ENCODE measurements at regions not wholly inside any gene's neighbourhood (a gene's known extent, or its start where the extent isn't known, plus 50 kb on each side); places are given as distances from the start of the nearest gene placed in this dataset.

GRCh38 chr4:144355811-144356757 lies 215.6 kb upstream of the GYPA start:
- Histone ChIP-seq H3K4me1 (ENCODE audit: insufficient read depth, low read length) (peaks cover 2% of the 10 kb centered on the region), H4K20me1 (ENCODE audit: control insufficient read depth, insufficient read depth, insufficient read length) (no peaks in the 10 kb centered on the region), H4K91ac (ENCODE audit: insufficient read length, low read depth, low read length) (no peak overlapping the region), H3K56ac (ENCODE audit: insufficient read length, low read depth, low read length) (no peak overlapping the region), H4K8ac (replicated peaks; ENCODE audit: insufficient read length, low read depth, low read length) (no peak overlapping the region), H2BK120ac (ENCODE audit: low read depth, low read length, poor library complexity, severe bottlenecking) (peak overlapping the region; percentile 70), H3K14ac (ENCODE audit: insufficient read depth, low read length) (peak overlapping the region; percentile 55; the same call in 1 of the 2 replicates), H3K4me2 (ENCODE audit: insufficient read depth, insufficient read length, low read length) (peak overlapping the region; percentile 77), H3K79me1 (ENCODE audit: insufficient read depth, low read depth, low read length, poor library complexity, severe bottlenecking) (no peaks in the 10 kb centered on the region), H3K27ac (ENCODE audit: insufficient read length, low read depth, low read length) (no peak overlapping the region), H4K5ac (ENCODE audit: insufficient read length, low read depth, low read length) (no peak overlapping the region), H3K9ac (ENCODE audit: extremely low read depth, insufficient read length, low read length) (no peak overlapping the region), H2BK15ac (ENCODE audit: low read depth, low read length) (no peak overlapping the region), H3K23me2 (ENCODE audit: insufficient read length, low read depth, low read length, poor library complexity, severe bottlenecking) (peaks cover 3% of the 10 kb centered on the region), H3K23ac (ENCODE audit: insufficient read length, low read depth, low read length) (no peak overlapping the region), H2BK5ac (ENCODE audit: insufficient read length, low read length) (no peak overlapping the region), H3K4ac (ENCODE audit: low read depth, low read length) (no peak overlapping the region), H2BK20ac (ENCODE audit: low read depth, low read length, poor library complexity, severe bottlenecking) (no peak overlapping the region), H3K18ac (ENCODE audit: insufficient read length, low read depth, low read length) (no peak overlapping the region), H2AK5ac (ENCODE audit: insufficient read length, low read length) (no peak overlapping the region), H3K27me3 (ENCODE audit: insufficient read depth, low read length) (no peaks in the 10 kb centered on the region), H2AFZ (ENCODE audit: low read length) (peak overlapping the region; percentile 65), H2BK12ac (ENCODE audit: insufficient read length, low read depth, low read length) (no peak overlapping the region), H3K79me2 (ENCODE audit: insufficient read depth, low read length) (no peaks in the 10 kb centered on the region), H3T11ph (ENCODE audit: low read length) (no peak overlapping the region), H3K9me3 (ENCODE audit: control insufficient read depth, low read depth, low read length) (no peaks in the 10 kb centered on the region)
- no peaks in the 10 kb centered on the region for H3K27me3 Mint-ChIP-seq (ENCODE audit: low read depth)
- DNase-seq: peak; percentile 39
- no CpG with 5 or more reads among the region's 10 CpGs for WGBS (ENCODE audit: extremely low coverage, insufficient read length, low lambda C conversion rate)
- H3K9me3 Mint-ChIP-seq: no peaks in the 10 kb centered on the region
- peaks cover 31 to 39% of the 10 kb centered on the region in 2 experiments for H3K4me1 Mint-ChIP-seq
- H3K36me3 Mint-ChIP-seq (ENCODE audit: insufficient read depth in 1 of 3, low read depth in 3 of 3): no peaks in the 10 kb centered on the region
- TF ChIP-seq CTCF (conservative IDR thresholded peaks at IDR 0.05): peak; percentile 36; the same call in 1 of the 3 replicates
- peak overlapping the region; percentile 25 to 45; a peak in 4 of 5 replicates for H3K4me3 Mint-ChIP-seq
- peak overlapping the region in 2 of 3 experiments; percentile 15 to 99; a peak in 4 of 7 replicates for H3K27ac Mint-ChIP-seq
